RWPE2 (cell line): ENCODE measurements at regions not wholly inside any gene's neighbourhood (a gene's known extent, or its start where the extent isn't known, plus 50 kb on each side); places are given as distances from the start of the nearest gene placed in this dataset.

Experiments
- ATAC-seq: fragments of 200-7000 bp; cut with Tn5 transposase; 3 replicates; pipeline ENCODE4 v1.9.1; 2021; ENCODE audit warnings: low read depth
- DNase-seq: peaks from one replicate; pipeline ENCODE4 v3.0.0-alpha.2; 2020; ENCODE audit warnings: low spot score
- H3K27ac ChIP-seq: fragments of 450-650 bp; 2 replicates; pipeline ENCODE4 v1.5.1; 2017; ENCODE audit warnings: mild to moderate bottlenecking; ENCODE audit not compliant: poor library complexity, severe bottlenecking
- H3K27me3 ChIP-seq: fragments of 250-450 bp; sonication (Bioruptor Pico); 2 replicates; pipeline ENCODE4 v1.5.1; 2021; ENCODE audit warnings: mild to moderate bottlenecking, moderate library complexity; ENCODE audit not compliant: insufficient read depth, poor library complexity, severe bottlenecking
- H3K36me3 ChIP-seq: fragments of 250-450 bp; sonication (Bioruptor Pico); 2 replicates; pipeline ENCODE4 v1.5.1; 2020; ENCODE audit warnings: low read depth, mild to moderate bottlenecking, moderate library complexity
- H3K4me1 ChIP-seq: fragments of 250-450 bp; sonication (Bioruptor Pico); 2 replicates; pipeline ENCODE4 v1.5.1; 2021; ENCODE audit warnings: mild to moderate bottlenecking, moderate library complexity; ENCODE audit not compliant: insufficient read depth, poor library complexity, severe bottlenecking
- H3K4me3 ChIP-seq: fragments of 250-450 bp; sonication (Bioruptor Pico); 2 replicates; pipeline ENCODE4 v1.5.1; 2021; ENCODE audit warnings: mild to moderate bottlenecking, moderate library complexity; ENCODE audit not compliant: severe bottlenecking
- H3K9me3 ChIP-seq: fragments of 250-450 bp; sonication (Bioruptor Pico); 2 replicates; pipeline ENCODE4 v1.5.1; 2021; ENCODE audit warnings: mild to moderate bottlenecking, moderate library complexity; ENCODE audit not compliant: severe bottlenecking
- TF ChIP-seq, protein P1 (sequence below): fragments of 450-650 bp; IDR thresholded peaks from one replicate; pipeline ENCODE4 v1.5.1; 2017; ENCODE audit warnings: mild to moderate bottlenecking, moderate library complexity; ENCODE audit not compliant: poor library complexity, severe bottlenecking

DNA sequence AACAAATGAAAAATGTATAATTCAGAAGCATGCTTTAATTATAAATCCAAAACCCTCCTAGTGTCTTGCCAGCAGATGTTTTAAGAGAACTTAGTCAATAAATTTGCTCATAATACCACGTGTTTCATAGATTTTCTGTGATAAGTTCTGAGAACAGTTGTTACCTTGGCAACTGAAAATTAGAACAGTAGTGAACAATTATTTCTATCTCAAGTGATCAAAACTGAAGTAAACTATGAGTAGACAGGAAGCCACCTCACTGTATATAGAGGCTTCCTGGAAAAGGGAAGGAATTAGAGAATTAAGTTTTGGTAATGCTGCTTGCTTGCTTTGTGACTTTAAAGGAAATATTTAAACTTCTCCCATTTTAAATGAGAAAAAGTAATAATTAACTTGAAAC lies 266.0 kb upstream of the ANO3 start:
- Histone ChIP-seq H3K4me1 (no peaks in the 10 kb centered on the region), H3K27ac (no peak overlapping the region), H3K4me3 (no peak overlapping the region), H3K9me3 (no peaks in the 10 kb centered on the region), H3K27me3 (no peaks in the 10 kb centered on the region), H3K36me3 (no peaks in the 10 kb centered on the region)
- TF ChIP-seq, protein P1, sequence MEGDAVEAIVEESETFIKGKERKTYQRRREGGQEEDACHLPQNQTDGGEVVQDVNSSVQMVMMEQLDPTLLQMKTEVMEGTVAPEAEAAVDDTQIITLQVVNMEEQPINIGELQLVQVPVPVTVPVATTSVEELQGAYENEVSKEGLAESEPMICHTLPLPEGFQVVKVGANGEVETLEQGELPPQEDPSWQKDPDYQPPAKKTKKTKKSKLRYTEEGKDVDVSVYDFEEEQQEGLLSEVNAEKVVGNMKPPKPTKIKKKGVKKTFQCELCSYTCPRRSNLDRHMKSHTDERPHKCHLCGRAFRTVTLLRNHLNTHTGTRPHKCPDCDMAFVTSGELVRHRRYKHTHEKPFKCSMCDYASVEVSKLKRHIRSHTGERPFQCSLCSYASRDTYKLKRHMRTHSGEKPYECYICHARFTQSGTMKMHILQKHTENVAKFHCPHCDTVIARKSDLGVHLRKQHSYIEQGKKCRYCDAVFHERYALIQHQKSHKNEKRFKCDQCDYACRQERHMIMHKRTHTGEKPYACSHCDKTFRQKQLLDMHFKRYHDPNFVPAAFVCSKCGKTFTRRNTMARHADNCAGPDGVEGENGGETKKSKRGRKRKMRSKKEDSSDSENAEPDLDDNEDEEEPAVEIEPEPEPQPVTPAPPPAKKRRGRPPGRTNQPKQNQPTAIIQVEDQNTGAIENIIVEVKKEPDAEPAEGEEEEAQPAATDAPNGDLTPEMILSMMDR = no peak
- ATAC-seq (no peak), DNase-seq (no peak)

DNA sequence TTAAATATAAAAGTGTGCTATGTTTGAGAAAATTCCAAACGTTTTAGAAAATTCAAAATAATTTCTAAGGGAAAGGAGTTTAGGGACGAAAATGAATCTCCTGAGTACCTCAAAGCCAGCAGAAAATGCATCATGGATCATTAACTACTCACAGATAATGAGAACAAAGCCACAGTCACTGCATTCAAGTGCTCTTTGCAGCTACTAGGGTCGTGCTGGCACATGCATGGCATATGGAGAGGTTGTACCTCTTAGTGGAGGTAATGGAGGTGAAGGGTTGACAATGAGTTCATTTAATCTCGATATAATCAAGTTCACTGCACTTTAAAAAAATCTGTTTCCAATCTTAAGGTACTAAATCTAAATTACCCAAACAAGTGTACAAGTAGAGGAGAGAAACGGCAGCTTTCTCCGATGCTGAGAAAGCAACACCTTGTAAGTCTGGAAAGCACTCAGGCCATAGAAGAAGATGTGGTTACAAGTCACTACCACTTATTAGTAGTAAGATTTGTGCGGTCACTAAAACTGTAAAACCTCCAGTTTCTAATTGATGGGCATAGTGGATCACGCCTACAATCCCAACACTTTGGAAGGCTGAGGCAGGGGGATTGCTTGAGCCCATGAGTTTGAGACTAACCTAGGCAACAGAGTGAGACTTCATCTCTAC lies 261.1 kb upstream of the ANO3 start:
- ATAC-seq = no peak
- no peaks in the 10 kb centered on the region for H3K36me3 ChIP-seq
- H3K4me1 ChIP-seq = no peaks in the 10 kb centered on the region
- no peaks in the 10 kb centered on the region for H3K9me3 ChIP-seq
- TF ChIP-seq, protein P1 = no peak
- H3K4me3 ChIP-seq = no peak overlapping the region
- H3K27me3 ChIP-seq = no peaks in the 10 kb centered on the region
- no peak for DNase-seq
- no peak overlapping the region for H3K27ac ChIP-seq

DNA sequence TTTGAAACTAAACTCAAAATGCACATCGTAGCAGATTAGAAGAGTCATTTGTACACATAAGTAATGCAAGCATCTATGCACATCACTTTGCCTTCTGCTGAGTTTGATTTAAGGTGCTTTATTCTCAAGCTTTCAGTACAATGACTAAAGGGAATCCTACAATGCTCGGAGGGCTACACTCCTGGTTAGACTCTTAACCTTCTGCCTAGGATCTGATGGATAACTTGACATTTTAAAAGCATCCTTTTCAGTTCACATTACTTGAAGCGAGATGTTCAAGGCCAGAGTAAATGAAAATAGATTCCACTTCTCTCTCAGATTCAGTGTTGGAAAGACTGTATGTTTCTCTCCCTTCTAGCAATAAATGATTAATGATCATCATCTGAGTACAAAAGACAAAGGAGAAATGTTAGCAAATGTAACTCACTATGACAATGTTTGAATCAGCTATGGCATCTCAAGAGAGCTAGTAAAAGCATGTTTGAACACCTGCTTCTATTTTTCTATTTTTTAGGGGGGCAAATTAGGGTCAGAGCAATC lies 259.2 kb upstream of the ANO3 start:
- no peaks in the 10 kb centered on the region for H3K4me1 ChIP-seq
- TF ChIP-seq, protein P1 = no peak
- ATAC-seq (no peak), DNase-seq (no peak)
- H3K36me3 ChIP-seq = no peaks in the 10 kb centered on the region
- H3K27ac ChIP-seq = no peak overlapping the region
- no peaks in the 10 kb centered on the region for H3K27me3 ChIP-seq
- no peak overlapping the region for H3K4me3 ChIP-seq
- H3K9me3 ChIP-seq = no peaks in the 10 kb centered on the region

DNA sequence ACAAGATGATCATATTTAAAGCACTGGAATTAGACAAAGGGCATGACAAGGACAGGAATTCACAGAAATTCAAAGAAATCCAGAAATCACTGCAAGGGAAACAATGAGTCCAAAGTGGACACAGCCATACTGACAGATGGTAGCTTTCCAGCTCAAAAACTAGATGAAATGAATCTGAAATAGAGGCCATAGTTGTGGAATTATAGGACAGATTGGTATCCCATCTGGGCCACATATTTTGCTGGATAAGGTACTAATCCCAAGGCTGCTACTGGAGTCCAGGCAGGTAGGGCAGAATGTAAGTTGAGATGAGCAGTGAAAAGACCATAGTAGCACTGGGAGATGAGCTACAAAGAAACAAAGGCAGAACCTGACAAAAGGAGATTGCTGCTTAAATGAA lies 258.3 kb upstream of the ANO3 start:
- H3K36me3 ChIP-seq = no peaks in the 10 kb centered on the region
- DNase-seq (no peak), ATAC-seq (no peak)
- no peaks in the 10 kb centered on the region for H3K27me3 ChIP-seq
- no peak overlapping the region for H3K27ac ChIP-seq
- TF ChIP-seq, protein P1 = no peak
- no peak overlapping the region for H3K4me3 ChIP-seq
- peaks cover 7% of the 10 kb centered on the region for H3K4me1 ChIP-seq
- no peaks in the 10 kb centered on the region for H3K9me3 ChIP-seq

DNA sequence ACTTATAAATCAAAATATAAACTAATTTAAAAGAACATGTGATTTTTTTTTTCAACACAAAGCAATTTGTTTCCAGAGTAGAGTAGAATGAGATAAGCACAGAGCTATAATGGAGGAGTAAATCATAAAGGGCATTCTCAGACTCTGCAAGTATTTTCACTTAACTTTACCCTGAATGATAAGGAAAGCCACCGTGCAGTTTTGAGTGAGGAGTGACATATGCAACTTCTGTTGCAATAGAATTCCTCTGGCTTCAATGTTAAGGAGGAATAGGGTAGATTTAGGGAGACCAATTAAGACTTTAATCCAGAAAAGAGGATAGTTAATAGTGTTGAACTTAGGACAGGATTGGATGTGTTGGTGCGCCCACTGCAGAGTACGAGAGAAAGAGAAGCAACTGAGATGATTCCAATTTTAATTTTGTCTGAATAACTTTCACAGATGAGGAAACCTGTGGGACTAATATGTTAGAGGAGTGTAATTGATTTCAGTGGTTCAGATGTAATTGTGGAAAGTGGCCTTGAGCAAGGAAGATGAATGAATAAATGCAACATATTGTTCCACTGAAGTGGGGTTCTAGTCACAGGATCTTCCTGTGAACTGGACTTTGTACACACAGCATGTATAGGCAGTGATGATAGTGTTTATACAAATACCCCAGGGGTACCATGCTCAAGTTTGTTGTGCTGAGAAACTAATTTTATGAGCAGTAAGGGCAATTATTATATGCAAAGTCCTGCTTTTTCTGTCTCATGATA lies 255.5 kb upstream of the ANO3 start:
- no peak for ATAC-seq
- no peak overlapping the region for H3K4me3 ChIP-seq
- no peak overlapping the region for H3K27ac ChIP-seq
- no peaks in the 10 kb centered on the region for H3K36me3 ChIP-seq
- H3K4me1 ChIP-seq = peaks cover 15% of the 10 kb centered on the region
- TF ChIP-seq, protein P1 = no peak
- H3K27me3 ChIP-seq = no peaks in the 10 kb centered on the region
- H3K9me3 ChIP-seq = no peaks in the 10 kb centered on the region
- no peak for DNase-seq
